Fibroblast of skin of back (primary cell): ENCODE measurements at regions not wholly inside any gene's neighbourhood (a gene's known extent, or its start where the extent isn't known, plus 50 kb on each side); places are given as distances from the start of the nearest gene placed in this dataset.
"Not testable (repeated sequence)": the region's sequence is repeated elsewhere in the genome, so short reads cannot be mapped to it uniquely, and the experiment has no call there.

Experiments used
- DNase-seq: peaks from one replicate; pipeline ENCODE4 v3.0.0-alpha.2; 2013

- DNase-seq, result no peak
Observed at GRCh38 chr2:238763471-238763995, 84.4 kb upstream of the TWIST2 start.

GRCh38 chr2:238765590-238765989 lies 82.3 kb upstream of the TWIST2 start:
- DNase-seq, result no peak

DNA sequence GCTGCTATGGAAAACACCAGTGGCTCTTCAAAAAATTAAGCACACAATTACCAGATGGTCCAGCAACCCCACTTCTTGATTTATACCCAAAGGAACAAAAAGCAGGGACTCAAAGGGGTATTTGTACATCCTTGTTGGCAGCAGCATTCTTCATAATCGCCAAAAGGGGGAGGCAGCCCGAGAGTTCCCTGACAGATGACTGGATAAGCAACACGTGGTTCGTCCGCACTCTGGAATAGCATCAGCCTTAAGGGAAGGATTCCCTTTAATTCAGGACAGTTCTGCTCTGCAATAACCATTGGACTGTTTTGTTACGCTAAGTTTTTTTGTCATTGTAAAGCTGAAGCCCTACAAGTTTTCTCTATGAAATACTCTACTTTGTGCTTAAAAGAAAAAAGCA lies 76.7 kb upstream of the TWIST2 start:
- DNase-seq, result peak; percentile 27

GRCh38 chr2:238771639-238772038 lies 76.2 kb upstream of the TWIST2 start:
- DNase-seq, result no peak

- DNase-seq, result no peak
Observed at GRCh38 chr2:238772635-238773297, 75.1 kb upstream of the TWIST2 start.

DNA sequence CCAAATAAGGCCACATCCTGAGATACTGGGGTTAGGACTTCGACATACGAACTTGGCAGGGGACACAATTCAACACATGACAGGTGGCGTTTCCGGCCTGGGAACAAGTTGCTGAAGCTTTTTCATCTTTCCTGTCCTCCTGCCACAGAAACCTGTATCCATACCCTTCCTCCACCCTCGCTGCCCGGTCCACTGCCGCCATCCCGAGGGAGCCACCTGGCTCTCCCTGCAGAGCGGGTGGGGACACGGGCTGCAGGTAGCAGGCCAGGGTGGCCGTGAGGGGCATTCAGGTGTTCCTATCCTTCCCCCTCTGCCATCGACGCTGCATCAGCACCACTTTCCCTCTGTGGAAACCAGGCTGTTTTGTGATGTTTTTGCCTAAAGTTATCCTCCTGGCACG lies 74.4 kb upstream of the TWIST2 start:
- DNase-seq, result no peak

DNA sequence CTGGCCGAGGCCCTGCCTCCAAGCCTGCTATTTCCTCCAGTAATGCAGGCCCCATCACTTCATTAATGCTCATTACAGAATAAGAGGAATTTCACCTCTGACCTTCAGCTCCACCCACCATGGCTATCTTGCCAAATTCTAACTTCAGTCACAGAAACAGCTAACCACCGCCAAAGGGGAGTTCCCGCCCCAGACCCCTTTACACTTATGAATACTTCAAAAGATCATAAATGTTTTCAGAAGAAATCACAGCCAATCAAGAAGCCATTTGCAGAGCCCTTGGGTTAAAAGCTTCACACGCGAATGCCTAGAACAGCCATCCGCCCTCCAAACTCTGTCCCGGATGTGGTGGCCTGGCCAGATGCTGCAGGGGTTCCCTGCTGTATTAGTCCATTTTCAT lies 73.8 kb upstream of the TWIST2 start:
- no peak for DNase-seq

DNA sequence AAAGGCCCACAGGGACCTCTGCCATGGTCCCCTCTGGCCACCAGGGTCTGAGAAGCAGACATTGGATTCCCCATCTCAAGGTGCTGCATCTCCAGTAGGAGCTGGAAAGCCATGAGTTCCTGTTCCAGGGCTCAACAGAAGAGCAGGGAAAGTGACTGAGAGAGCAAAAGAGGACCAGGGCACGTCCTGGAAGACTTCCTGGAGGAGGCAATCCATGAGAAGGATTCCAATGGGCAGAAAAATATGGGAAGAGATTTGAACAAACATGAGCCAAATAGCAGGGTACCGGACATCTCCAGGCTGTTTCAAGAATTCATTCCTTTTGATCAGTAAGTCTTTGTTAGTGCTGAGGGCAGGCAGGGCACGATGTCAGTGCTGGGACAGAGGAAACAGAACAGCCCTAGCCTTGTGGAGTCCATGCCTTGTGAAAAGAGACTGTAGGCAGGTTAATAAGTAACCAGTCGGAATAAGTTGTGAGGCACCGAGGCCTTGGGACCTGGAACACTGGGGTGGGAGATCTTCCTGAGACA lies 72.8 kb upstream of the TWIST2 start:
- DNase-seq, result no peak

GRCh38 chr2:238775591-238775990 lies 72.3 kb upstream of the TWIST2 start:
- DNase-seq, result no peak

DNA sequence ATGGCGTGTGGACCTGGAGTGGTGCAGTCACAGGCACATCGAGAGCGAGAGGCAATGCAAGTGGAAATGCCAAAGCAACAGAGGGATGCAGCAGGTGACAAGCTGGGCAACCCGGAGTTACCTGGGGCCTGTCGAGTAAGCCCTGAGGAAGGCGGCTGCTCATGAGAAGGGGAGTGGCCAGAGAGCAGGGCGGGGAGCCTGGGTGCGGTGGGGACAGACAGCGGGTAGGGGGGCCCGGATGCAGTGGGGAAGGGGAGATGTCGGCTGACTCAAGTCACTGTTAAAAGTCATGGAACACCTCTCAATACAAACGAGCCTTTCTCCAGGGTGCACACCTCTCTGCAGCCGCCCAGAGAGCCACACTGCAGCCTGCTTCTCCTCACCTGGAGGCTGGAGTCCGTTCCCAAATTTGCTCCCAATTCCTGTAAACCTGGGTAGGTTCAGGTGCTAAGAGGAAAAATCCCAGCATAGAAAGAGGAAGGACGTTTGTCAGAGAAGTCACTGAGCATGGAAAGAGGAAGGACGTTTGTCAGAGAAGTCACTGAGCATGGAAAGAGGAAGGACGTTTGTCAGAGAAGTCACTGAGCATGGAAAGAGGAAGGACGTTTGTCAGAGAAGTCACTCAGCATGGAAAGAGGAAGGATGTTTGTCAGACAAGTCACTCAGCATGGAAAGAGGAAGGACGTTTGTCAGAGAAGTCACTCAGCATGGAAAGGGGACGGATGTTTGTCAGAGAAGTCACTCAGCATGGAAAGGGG lies 71.7 kb upstream of the TWIST2 start:
- no peak for DNase-seq

DNA sequence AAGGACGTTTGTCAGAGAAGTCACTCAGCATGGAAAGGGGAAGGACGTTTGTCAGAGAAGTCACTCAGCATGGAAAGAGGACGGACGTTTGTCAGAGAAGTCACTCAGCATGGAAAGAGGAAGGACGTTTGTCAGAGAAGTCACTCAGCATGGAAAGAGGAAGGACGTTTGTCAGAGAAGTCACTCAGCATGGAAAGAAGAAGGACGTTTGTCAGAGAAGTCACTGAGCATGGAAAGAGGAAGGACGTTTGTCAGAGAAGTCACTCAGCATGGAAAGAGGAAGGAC lies 71.2 kb upstream of the TWIST2 start:
- not testable (repeated sequence) for DNase-seq

DNA sequence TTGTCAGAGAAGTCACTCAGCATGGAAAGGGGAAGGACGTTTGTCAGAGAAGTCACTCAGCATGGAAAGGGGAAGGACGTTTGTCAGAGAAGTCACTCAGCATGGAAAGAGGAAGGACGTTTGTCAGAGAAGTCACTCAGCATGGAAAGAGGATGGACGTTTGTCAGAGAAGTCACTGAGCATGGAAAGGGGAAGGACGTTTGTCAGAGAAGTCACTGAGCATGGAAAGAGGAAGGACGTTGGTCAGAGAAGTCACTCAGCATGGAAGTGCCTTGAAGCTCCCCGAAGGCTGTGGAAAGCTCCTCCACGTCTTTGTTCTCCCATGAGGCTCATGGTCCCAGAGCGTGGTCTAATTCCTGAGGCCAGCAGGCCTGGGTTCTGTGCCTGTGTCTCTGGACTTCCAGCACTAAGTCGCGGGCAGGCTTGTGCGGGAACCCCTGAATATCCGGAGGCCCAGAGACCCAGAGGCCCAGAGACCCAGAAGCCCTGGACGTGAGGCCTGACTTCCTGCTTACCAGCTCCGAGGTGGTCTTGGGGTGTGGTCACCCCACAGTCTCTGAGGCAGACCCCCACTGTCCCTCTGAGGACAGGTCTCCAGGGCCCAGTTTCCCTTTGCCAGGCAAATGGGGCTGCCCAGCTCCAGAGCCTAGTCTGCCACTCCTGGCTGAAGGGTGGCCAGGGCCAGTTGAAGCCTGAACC lies 70.4 kb upstream of the TWIST2 start:
- no peak for DNase-seq

DNA sequence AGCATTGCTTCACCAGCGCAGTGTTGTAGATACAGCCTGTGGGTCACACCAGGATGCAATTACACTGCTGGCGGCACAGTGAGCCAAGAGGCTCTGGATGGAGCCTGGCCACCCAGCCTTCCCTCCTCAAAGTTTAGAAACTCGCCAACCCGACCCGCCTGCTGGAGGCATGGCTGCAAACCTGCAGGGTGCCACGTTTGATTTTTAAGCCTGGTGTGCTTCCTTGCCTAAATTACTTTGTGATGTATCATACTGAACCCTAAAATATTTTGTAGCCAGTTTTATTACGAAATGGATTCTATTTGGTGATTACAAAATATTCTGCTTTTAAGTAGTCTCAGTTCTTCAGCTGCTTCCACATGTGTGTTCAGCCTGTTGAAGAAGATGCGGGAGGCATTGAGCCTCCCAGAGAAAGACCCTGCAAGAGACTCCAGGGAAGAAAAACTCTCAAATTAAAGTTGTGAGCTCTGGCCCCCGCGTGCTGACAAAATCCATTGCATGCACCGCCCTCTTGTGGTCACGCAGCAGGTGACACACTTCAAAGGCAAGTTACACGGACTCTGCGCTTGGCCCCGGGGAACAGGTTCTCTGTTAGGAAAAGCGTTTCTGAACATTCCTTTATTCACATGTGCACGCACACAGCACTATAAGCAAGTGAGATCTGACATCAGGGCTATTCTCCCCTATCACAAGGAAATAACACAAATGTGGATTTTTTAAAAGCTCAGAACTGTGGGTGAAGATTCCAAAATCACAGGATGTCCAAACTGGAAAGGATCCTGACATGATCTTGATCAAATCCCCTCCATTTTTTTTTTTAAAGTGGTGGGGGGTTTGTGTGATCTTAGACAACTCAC lies 63.0 kb upstream of the TWIST2 start:
- peak; percentile 67 for DNase-seq

- no peak for DNase-seq
Observed at GRCh38 chr2:238785528-238785860, 62.4 kb upstream of the TWIST2 start.

DNA sequence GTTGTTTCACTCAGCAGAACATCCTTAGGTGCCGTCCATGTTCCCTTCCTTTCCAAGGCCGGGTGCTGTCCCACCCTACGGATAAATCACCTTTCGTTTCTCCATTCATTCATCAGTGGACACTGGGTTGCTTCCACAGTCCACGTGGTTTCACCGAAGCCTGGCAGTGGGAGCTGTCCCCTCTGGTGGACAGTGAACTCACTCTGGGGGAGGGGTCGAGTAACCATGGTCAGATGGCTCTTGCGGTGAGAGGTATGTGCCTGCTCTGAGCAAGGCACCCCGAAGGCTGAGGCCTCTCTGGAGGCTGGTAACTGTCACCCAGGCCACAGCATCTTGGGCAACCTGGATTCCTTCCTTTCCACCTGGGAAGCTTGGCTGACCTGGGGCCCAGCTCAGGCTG lies 61.5 kb upstream of the TWIST2 start:
- DNase-seq, result peak; percentile 20

GRCh38 chr2:238786792-238787490 lies 60.9 kb upstream of the TWIST2 start:
- peak; percentile 20 for DNase-seq

GRCh38 chr2:238787501-238787900 lies 60.4 kb upstream of the TWIST2 start:
- peak; percentile 17 for DNase-seq

- DNase-seq, result no peak
Observed at GRCh38 chr2:238789317-238789806, 58.5 kb upstream of the TWIST2 start.

GRCh38 chr2:238790126-238790832 lies 57.6 kb upstream of the TWIST2 start:
- DNase-seq, result peak; percentile 84

GRCh38 chr2:238790833-238791230 lies 57.1 kb upstream of the TWIST2 start:
- no peak for DNase-seq

DNA sequence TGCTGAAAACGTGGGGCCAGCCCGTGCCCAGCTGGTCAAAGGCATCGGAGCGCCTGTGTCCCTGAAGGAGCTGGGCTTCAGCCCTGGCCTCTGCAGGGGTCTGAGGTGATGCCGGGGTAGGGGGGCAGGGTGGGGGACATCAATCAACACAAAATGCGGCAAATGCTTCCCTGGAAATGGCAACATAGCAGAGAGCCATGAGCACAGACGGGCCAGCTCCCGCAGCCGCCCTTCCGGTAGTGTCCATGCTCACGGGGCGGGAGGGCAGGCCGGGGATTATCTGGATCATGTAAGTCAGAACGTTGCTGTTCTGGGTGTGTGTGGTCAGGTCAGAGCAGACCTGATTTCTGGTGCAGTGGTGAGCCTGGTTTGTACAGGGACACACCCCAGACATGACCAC lies 56.5 kb upstream of the TWIST2 start:
- DNase-seq, result no peak
